A673 (cell line): ENCODE measurements at regions not wholly inside any gene's neighbourhood (a gene's known extent, or its start where the extent isn't known, plus 50 kb on each side); places are given as distances from the start of the nearest gene placed in this dataset.
A peak's percentile ranks its signal among the peaks of the same experiment; 100 is the strongest.

Experiments used
- BruUV-seq: library from RNA; stranded (reverse); fragments of 400-500 nt; replicated peaks from 2 replicates; lab custom pipeline; 2021; lab: Mats Ljungman, UMichigan
- CTCF ChIA-PET: fragments of 300-600 bp; sonication (Branson Sonifier 250); formaldehyde crosslinking; loops from one replicate; lab custom pipeline; 2022; ENCODE audit warnings: antibody characterized with exemption; lab: Charles Lee
- POLR2A ChIA-PET: fragments of 300-600 bp; sonication (Branson Sonifier 250); formaldehyde crosslinking; loops from one replicate; lab custom pipeline; 2022; ENCODE audit warnings: antibody characterized with exemption; ENCODE audit not compliant: low non-redundant PET; lab: Charles Lee
- DNase-seq: peaks from one replicate; pipeline ENCODE4 v3.0.0-alpha.2; 2015; ENCODE audit warnings: low spot score
- H3K27ac ChIP-seq: fragments of 200-600 bp; sonication (generic); 2 replicates; pipeline ENCODE4 v1.5.1; 2016; ENCODE audit warnings: mixed run types, low read depth, mild to moderate bottlenecking, mixed read lengths, antibody characterized with exemption, low read length; ENCODE audit not compliant: poor library complexity, severe bottlenecking
- H3K27me3 ChIP-seq: fragments of 200-600 bp; sonication (generic); replicated peaks from 2 replicates; pipeline ENCODE4 v1.6.1; 2017; ENCODE audit warnings: mixed run types, low read depth, mild to moderate bottlenecking, mixed read lengths, antibody characterized with exemption, low read length; ENCODE audit not compliant: insufficient read depth, poor library complexity
- H3K36me3 ChIP-seq: fragments of 200-600 bp; sonication (generic); 2 replicates; pipeline ENCODE4 v1.6.1; 2016; ENCODE audit warnings: mixed run types, mild to moderate bottlenecking, mixed read lengths, antibody characterized with exemption, low read length; ENCODE audit not compliant: insufficient read depth, poor library complexity, severe bottlenecking
- H3K4me1 ChIP-seq: fragments of 200-600 bp; sonication (generic); 2 replicates; pipeline ENCODE4 v1.6.1; 2017; ENCODE audit warnings: mixed run types, mild to moderate bottlenecking, mixed read lengths, antibody characterized with exemption, low read length; ENCODE audit not compliant: insufficient read depth, poor library complexity, severe bottlenecking
- H3K4me3 ChIP-seq: fragments of 200-600 bp; sonication (generic); 2 replicates; pipeline ENCODE4 v1.5.1; 2016; ENCODE audit warnings: low read depth, mixed run types, mild to moderate bottlenecking, mixed read lengths, low read length; ENCODE audit not compliant: poor library complexity, severe bottlenecking
- H3K9me3 ChIP-seq: fragments of 200-600 bp; sonication (generic); 2 replicates; pipeline ENCODE4 v1.6.1; 2016; ENCODE audit warnings: mixed run types, low read depth, mild to moderate bottlenecking, mixed read lengths, antibody characterized with exemption, low read length; ENCODE audit not compliant: poor library complexity, severe bottlenecking
- CTCF ChIP-seq: fragments of 300-800, 200-600 bp; sonication (generic); conservative IDR thresholded peaks from 2 replicates; pipeline ENCODE4 v1.5.1; 2017; ENCODE audit warnings: low read depth, mild to moderate bottlenecking, antibody characterized with exemption, low read length, moderate library complexity, mixed read lengths
- EZH2 ChIP-seq: fragments of 200-600 bp; sonication (generic); IDR thresholded peaks from 2 replicates; pipeline ENCODE4 v1.6.1; 2017; ENCODE audit warnings: borderline replicate concordance, low read depth, mild to moderate bottlenecking, mixed read lengths, antibody characterized with exemption, low read length; ENCODE audit not compliant: poor library complexity, severe bottlenecking
- intact Hi-C: fragments of 100-400 bp; cut with micrococcal nuclease; formaldehyde crosslinking; loops from one replicate; pipeline ENCODE4 v1.10.0; 2022; ENCODE audit not compliant: unreplicated experiment

DNA sequence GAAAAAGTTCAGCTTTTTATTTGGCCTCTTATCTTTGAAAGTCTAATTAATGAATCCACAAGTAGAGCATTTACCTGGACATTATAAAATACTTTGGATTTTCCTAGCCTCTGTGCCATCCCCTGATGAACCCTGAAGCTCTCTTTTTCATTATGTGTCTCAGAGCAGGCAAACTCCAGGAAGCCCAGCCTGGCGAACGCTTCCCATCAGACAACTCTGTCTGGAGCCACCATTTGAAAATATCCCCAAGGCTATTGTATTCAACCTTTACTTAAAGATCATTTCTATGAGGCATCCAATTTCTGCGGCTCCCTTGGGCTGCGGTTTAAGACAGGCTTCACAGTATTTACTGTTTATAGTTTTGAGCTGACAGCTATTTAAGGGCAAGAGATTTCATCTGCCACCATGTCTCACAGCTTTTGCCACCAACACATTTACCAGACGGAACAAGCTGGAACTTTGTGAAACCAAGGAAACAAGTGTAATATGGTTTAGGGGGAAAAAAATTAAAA lies 257.2 kb upstream of the GLI3 start:
- intact Hi-C loops, result no loop called here
- Histone ChIP-seq H3K9me3 (no peaks in the 10 kb centered on the region), H3K27me3 (peaks cover 5% of the 10 kb centered on the region), H3K36me3 (no peaks in the 10 kb centered on the region), H3K4me3 (peak overlapping the region; percentile 46), H3K4me1 (peaks cover 14% of the 10 kb centered on the region), H3K27ac (no peak overlapping the region)
- ChIA-PET CTCF (no interaction called here), POLR2A (no interaction called here)
- TF ChIP-seq CTCF (no peak), EZH2 (no peak)
- DNase-seq, result no peak
- BruUV-seq, result no TSS peak

DNA sequence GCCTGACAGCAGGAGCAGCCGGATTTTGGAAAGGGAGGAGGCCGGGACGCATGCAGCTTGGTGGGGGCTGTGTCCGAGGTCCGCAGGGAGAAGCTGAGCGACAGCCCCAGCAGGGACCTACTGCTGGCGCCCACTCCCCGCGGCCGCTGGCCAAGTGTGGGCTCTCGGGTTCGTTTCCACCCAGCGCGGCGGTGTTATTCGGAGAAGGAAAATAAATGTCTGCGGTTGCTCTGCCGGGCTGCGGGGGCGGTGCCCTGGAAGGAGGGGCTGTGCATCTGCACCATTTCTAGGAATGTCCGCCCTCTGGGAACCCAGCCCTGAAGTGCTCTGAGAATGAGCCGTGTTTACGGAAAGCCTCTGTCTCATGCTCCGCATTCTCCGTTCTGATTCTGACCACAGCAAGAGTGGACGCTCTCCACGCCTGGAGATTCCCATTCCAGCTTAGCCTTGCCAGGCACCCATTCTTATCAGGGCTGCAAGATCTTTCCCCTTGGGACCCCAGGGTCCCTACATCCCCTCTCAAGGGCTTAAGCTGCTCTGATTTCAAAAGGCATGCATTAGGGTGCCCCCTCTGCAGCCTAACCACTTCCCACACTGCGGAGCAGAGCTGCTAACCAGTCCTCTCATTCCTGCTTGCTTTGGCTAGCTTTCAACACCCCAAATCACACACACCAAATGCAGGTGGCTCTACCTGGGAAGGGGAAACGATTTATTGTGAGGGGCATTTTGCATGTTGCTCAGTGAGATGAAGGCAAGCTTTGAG lies 256.6 kb upstream of the GLI3 start:
- Histone ChIP-seq H3K36me3 (no peaks in the 10 kb centered on the region), H3K4me1 (peaks cover 14% of the 10 kb centered on the region), H3K27me3 (peaks cover 5% of the 10 kb centered on the region), H3K4me3 (peak overlapping the region; percentile 46), H3K9me3 (no peaks in the 10 kb centered on the region), H3K27ac (no peak overlapping the region)
- BruUV-seq, result no TSS peak
- ChIA-PET CTCF (interaction anchor here (1.0 kb wide), 1 partner anchor 13 kb away, joined by 3 read pairs; no protein-coding TSS in a partner anchor), POLR2A (no interaction called here)
- intact Hi-C loops, result no loop called here
- TF ChIP-seq EZH2, result no peak
- no peak for TF ChIP-seq CTCF
- peak; percentile 68 for DNase-seq

GRCh38 chr7:42492920-42493319 lies 255.9 kb upstream of the GLI3 start:
- peaks cover 5% of the 10 kb centered on the region for H3K27me3 ChIP-seq
- CTCF ChIA-PET, result interaction anchor here (1.0 kb wide), 1 partner anchor 14 kb away, joined by 3 read pairs; no protein-coding TSS in a partner anchor
- intact Hi-C loops, result no loop called here
- peak overlapping the region; percentile 46 for H3K4me3 ChIP-seq
- DNase-seq, result no peak
- no peaks in the 10 kb centered on the region for H3K9me3 ChIP-seq
- H3K4me1 ChIP-seq, result peaks cover 14% of the 10 kb centered on the region
- no TSS peak for BruUV-seq
- no peak for TF ChIP-seq EZH2
- no peak for TF ChIP-seq CTCF
- H3K27ac ChIP-seq, result no peak overlapping the region
- POLR2A ChIA-PET, result no interaction called here
- no peaks in the 10 kb centered on the region for H3K36me3 ChIP-seq
